K562 (cell line): ENCODE measurements at regions not wholly inside any gene's neighbourhood (a gene's known extent, or its start where the extent isn't known, plus 50 kb on each side); places are given as distances from the start of the nearest gene placed in this dataset.

ENCODE experiments used
- CTBP1 ChIP-seq: fragments of 450-650 bp; IDR thresholded peaks from 2 replicates; pipeline ENCODE4 v1.6.1; 2016; ENCODE audit warnings: borderline replicate concordance
- FOXP1 ChIP-seq: sonication (generic); formaldehyde crosslinking; IDR thresholded peaks from 2 replicates; pipeline ENCODE4 v1.8.0; 2022; ENCODE audit warnings: mild to moderate bottlenecking, missing genetic modification reagents
- FOXP4 ChIP-seq: sonication (generic); formaldehyde crosslinking; IDR thresholded peaks from 2 replicates; pipeline ENCODE4 v1.8.0; 2022; ENCODE audit warnings: mild to moderate bottlenecking, missing genetic modification reagents, borderline replicate concordance
- ILF3 ChIP-seq: fragments of 450-650 bp; IDR thresholded peaks from 2 replicates; pipeline ENCODE4 v1.6.1; 2018; ENCODE audit warnings: antibody characterized with exemption, mild to moderate bottlenecking, moderate library complexity, borderline replicate concordance
- PRPF4 ChIP-seq: fragments of 200-400 bp; formaldehyde crosslinking; IDR thresholded peaks from one replicate; pipeline ENCODE4 v1.6.1; 2017; ENCODE audit warnings: low read length, low read depth, mild to moderate bottlenecking; ENCODE audit not compliant: insufficient read depth, poor library complexity, severe bottlenecking
- RCOR1 ChIP-seq, 2 experiments: IDR thresholded peaks; 2 replicates each; pipeline ENCODE4 v1.6.1; 2012; ENCODE audit warnings: low read depth in 2 of 2, low read length in 2 of 2, borderline replicate concordance in 1 of 2, improper control_type of control experiment in 1 of 2
- TRIM25 ChIP-seq: fragments of 450-650 bp; IDR thresholded peaks from 2 replicates; pipeline ENCODE4 v1.7.0; 2016; ENCODE audit warnings: borderline replicate concordance
- ZNF384 ChIP-seq: IDR thresholded peaks from 2 replicates; pipeline ENCODE4 v1.6.1; 2012; ENCODE audit warnings: low read depth, low read length, improper control_type of control experiment
- TF ChIP-seq, protein P1 (sequence below): fragments of 450-650 bp; IDR thresholded peaks from 2 replicates; pipeline ENCODE4 v1.6.1; 2016; ENCODE audit warnings: low read depth

GRCh38 chr5:104081232-104081631 lies 518.6 kb upstream of the NUDT12 start (continued):
- TF ChIP-seq, protein P1, sequence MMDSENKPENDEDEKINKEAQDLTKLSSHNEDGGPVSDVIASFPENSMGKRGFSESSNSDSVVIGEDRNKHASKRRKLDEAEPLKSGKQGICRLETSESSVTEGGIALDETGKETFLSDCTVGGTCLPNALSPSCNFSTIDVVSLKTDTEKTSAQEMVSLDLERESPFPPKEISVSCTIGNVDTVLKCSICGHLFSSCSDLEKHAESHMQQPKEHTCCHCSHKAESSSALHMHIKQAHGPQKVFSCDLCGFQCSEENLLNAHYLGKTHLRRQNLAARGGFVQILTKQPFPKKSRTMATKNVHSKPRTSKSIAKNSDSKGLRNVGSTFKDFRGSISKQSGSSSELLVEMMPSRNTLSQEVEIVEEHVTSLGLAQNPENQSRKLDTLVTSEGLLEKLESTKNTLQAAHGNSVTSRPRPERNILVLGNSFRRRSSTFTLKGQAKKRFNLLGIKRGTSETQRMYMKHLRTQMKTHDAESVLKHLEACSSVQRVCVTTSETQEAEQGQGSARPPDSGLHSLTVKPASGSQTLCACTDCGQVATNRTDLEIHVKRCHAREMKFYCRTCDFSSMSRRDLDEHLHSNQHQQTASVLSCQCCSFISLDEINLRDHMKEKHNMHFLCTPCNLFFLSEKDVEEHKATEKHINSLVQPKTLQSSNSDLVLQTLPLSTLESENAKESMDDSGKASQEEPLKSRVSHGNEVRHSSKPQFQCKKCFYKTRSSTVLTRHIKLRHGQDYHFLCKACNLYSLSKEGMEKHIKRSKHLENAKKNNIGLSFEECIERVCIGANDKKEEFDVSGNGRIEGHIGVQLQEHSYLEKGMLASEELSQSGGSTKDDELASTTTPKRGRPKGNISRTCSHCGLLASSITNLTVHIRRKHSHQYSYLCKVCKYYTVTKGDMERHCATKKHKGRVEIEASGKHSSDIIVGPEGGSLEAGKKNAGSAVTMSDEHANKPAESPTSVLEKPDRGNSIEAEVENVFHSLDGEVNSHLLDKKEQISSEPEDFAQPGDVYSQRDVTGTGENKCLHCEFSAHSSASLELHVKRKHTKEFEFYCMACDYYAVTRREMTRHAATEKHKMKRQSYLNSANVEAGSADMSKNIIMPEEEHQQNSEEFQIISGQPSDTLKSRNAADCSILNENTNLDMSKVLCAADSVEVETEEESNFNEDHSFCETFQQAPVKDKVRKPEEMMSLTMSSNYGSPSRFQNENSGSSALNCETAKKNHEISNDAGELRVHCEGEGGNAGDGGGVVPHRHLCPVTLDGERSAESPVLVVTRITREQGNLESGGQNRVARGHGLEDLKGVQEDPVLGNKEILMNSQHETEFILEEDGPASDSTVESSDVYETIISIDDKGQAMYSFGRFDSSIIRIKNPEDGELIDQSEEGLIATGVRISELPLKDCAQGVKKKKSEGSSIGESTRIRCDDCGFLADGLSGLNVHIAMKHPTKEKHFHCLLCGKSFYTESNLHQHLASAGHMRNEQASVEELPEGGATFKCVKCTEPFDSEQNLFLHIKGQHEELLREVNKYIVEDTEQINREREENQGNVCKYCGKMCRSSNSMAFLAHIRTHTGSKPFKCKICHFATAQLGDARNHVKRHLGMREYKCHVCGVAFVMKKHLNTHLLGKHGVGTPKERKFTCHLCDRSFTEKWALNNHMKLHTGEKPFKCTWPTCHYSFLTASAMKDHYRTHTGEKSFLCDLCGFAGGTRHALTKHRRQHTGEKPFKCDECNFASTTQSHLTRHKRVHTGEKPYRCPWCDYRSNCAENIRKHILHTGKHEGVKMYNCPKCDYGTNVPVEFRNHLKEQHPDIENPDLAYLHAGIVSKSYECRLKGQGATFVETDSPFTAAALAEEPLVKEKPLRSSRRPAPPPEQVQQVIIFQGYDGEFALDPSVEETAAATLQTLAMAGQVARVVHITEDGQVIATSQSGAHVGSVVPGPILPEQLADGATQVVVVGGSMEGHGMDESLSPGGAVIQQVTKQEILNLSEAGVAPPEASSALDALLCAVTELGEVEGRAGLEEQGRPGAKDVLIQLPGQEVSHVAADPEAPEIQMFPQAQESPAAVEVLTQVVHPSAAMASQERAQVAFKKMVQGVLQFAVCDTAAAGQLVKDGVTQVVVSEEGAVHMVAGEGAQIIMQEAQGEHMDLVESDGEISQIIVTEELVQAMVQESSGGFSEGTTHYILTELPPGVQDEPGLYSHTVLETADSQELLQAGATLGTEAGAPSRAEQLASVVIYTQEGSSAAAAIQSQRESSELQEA = no peak
- TF ChIP-seq RCOR1 (IDR thresholded peaks at IDR 0.05; ENCODE audit: borderline replicate concordance in 1 of 2, low read depth in 2 of 2, low read length in 2 of 2) (no peak), PRPF4 (no peak), FOXP1 (CRISPR knock-in tag) (no peak), ILF3 (no peak), FOXP4 (CRISPR knock-in tag) (no peak), CTBP1 (no peak), TRIM25 (no peak), ZNF384 (no peak)
- TF ChIP-seq, all 486 proteins: peak for 0
